Testis (tissue), 2 donors: ENCODE measurements at regions not wholly inside any gene's neighbourhood (a gene's known extent, or its start where the extent isn't known, plus 50 kb on each side); places are given as distances from the start of the nearest gene placed in this dataset.

Experiments used
- CTCF ChIP-seq, 3 experiments: fragments of 450-650 bp in 2 of 3; fragments of 200-600 bp in 1 of 3; sonication (generic) in 1 of 3; IDR thresholded peaks; one replicate each; pipeline ENCODE4 v1.5.1; 2016 to 2019; ENCODE audit warnings: antibody characterized with exemption in 3 of 3, mild to moderate bottlenecking in 2 of 3, moderate library complexity in 1 of 3
- POLR2A ChIP-seq: fragments of 450-650 bp; IDR thresholded peaks from one replicate; pipeline ENCODE4 v1.6.1; 2017; ENCODE audit warnings: antibody characterized with exemption, mild to moderate bottlenecking, moderate library complexity

GRCh38 chr14:34302654-34303053 lies 159.4 kb downstream of the SPTSSA start:
- TF ChIP-seq CTCF (IDR thresholded peaks at IDR 0.05) (no peak), POLR2A (no peak)
